H1 (cell line): ENCODE measurements at regions not wholly inside any gene's neighbourhood (a gene's known extent, or its start where the extent isn't known, plus 50 kb on each side); places are given as distances from the start of the nearest gene placed in this dataset.

Source experiments
- CTCF ChIA-PET: fragments of 300-600 bp; sonication (Branson Sonifier 250); formaldehyde crosslinking; loops from one replicate; lab custom pipeline; 2021; ENCODE audit not compliant: partially characterized antibody; lab: Charles Lee
- POLR2A ChIA-PET: fragments of 300-600 bp; sonication (Branson Sonifier 250); formaldehyde crosslinking; loops from one replicate; lab custom pipeline; 2021; ENCODE audit warnings: inconsistent platforms; ENCODE audit not compliant: partially characterized antibody; lab: Charles Lee
- DNase-seq, 2 experiments: peaks; one replicate each; pipeline versions ENCODE4 v3.0.0 to v3.0.0-alpha.2; 2010 to 2022; ENCODE audit warnings: low spot score in 2 of 2, low read depth in 1 of 2, mixed read lengths in 1 of 2
- FAIRE-seq: peaks from 2 replicates; lab custom pipeline; 2011; peaks lifted over from hg19 to GRCh38; lab: Jason Lieb, UNC
- H2AFZ ChIP-seq: 2 replicates; pipeline ENCODE4 v1.8.1; 2012; ENCODE audit warnings: low read length, inconsistent platforms
- H2AK5ac ChIP-seq: 2 replicates; pipeline ENCODE4 v1.6.1; 2013; ENCODE audit warnings: low read depth, low read length
- H2BK120ac ChIP-seq: replicated peaks from 2 replicates; pipeline ENCODE3; 2013; ENCODE audit warnings: low read depth, low read length, inconsistent platforms
- H2BK12ac ChIP-seq: 2 replicates; pipeline ENCODE4 v1.6.1; 2013; ENCODE audit warnings: low read depth, low read length
- H2BK15ac ChIP-seq: 2 replicates; pipeline ENCODE4 v1.6.1; 2013; ENCODE audit warnings: low read length
- H2BK20ac ChIP-seq: 2 replicates; pipeline ENCODE4 v1.6.1; 2013; ENCODE audit warnings: low read length
- H2BK5ac ChIP-seq: 2 replicates; pipeline ENCODE4 v1.6.1; 2013; ENCODE audit warnings: low read depth, low read length
- H3K14ac ChIP-seq: 2 replicates; pipeline ENCODE4 v1.6.1; 2013; ENCODE audit warnings: inconsistent platforms; ENCODE audit not compliant: insufficient read length
- H3K18ac ChIP-seq: 2 replicates; pipeline ENCODE4 v1.6.1; 2013; ENCODE audit warnings: low read length; ENCODE audit errors: extremely low read depth
- H3K23ac ChIP-seq: 2 replicates; pipeline ENCODE4 v1.6.1; 2013; ENCODE audit warnings: inconsistent platforms; ENCODE audit not compliant: insufficient read length
- H3K23me2 ChIP-seq: 2 replicates; pipeline ENCODE4 v1.6.1; 2013; ENCODE audit warnings: low read depth, low read length
- H3K27ac ChIP-seq: 2 replicates; pipeline ENCODE4 v1.6.1; 2011; ENCODE audit warnings: low read depth, low read length, inconsistent platforms
- H3K27me3 ChIP-seq, 4 experiments: replicated peaks in 1 of 4; 1 replicate in 1 of 4; 2 replicates in 3 of 4; pipeline versions ENCODE4 v1.6.1 to v1.8.1; 2011 to 2013; ENCODE audit warnings: low read length in 3 of 4, mild to moderate bottlenecking in 3 of 4, inconsistent platforms in 2 of 4, mixed read lengths in 2 of 4, moderate library complexity in 1 of 4; ENCODE audit not compliant: control insufficient read depth in 3 of 4, insufficient read depth in 3 of 4; ENCODE audit errors: extremely low read depth in 1 of 4
- H3K36me3 ChIP-seq, 4 experiments: 2 replicates each; pipeline versions ENCODE4 v1.6.1 to v1.8.1; 2011 to 2013; ENCODE audit warnings: mild to moderate bottlenecking in 4 of 4, low read length in 3 of 4, moderate library complexity in 2 of 4, control low read depth in 1 of 4, inconsistent platforms in 1 of 4; ENCODE audit not compliant: insufficient read depth in 4 of 4, control insufficient read depth in 2 of 4
- H3K4ac ChIP-seq: replicated peaks from 2 replicates; pipeline ENCODE3; 2013; ENCODE audit warnings: low read length, low read depth, mixed read lengths, inconsistent platforms; ENCODE audit not compliant: insufficient read length
- H3K4me1 ChIP-seq, 4 experiments: replicated peaks in 1 of 4; 1 replicate in 1 of 4; 2 replicates in 3 of 4; pipeline versions ENCODE4 v1.6.1 to v1.8.1; 2011 to 2013; ENCODE audit warnings: low read length in 3 of 4, inconsistent platforms in 2 of 4, mixed read lengths in 1 of 4; ENCODE audit not compliant: insufficient read depth in 4 of 4, control insufficient read depth in 3 of 4
- H3K4me2 ChIP-seq, 2 experiments: 2 replicates each; pipeline versions ENCODE4 v1.6.1 to v1.8.1; 2011 to 2013; ENCODE audit warnings: low read depth in 2 of 2, low read length in 2 of 2, control low read depth in 1 of 2, inconsistent platforms in 1 of 2, mild to moderate bottlenecking in 1 of 2; ENCODE audit not compliant: insufficient read depth in 1 of 2
- H3K4me3 ChIP-seq, 4 experiments: fragments of 200-600, 300-600 bp in 1 of 4; sonication (generic), shearing (Covaris generic), sonication (Bioruptor Twin) in 1 of 4; 2 replicates each; pipeline versions ENCODE4 v1.5.1 to v1.8.1; 2011 to 2016; ENCODE audit warnings: low read length in 4 of 4, low read depth in 3 of 4, control low read depth in 2 of 4, inconsistent platforms in 2 of 4, mild to moderate bottlenecking in 2 of 4, mixed read lengths in 1 of 4, moderate library complexity in 1 of 4; ENCODE audit not compliant: insufficient read depth in 2 of 4; ENCODE audit errors: extremely low read depth in 1 of 4
- H3K56ac ChIP-seq: replicated peaks from 2 replicates; pipeline ENCODE3; 2013; ENCODE audit warnings: low read depth, mild to moderate bottlenecking, mixed read lengths, low read length, inconsistent platforms; ENCODE audit not compliant: insufficient read length
- H3K79me1 ChIP-seq: 2 replicates; pipeline ENCODE4 v1.6.1; 2013; ENCODE audit warnings: low read depth, low read length, control low read depth
- H3K79me2 ChIP-seq, 2 experiments: 2 replicates each; pipeline versions ENCODE4 v1.6.1 to v1.8.1; 2012 to 2013; ENCODE audit warnings: low read length in 2 of 2, mild to moderate bottlenecking in 2 of 2, inconsistent platforms in 1 of 2; ENCODE audit not compliant: insufficient read depth in 2 of 2, control insufficient read depth in 1 of 2
- H3K9ac ChIP-seq, 4 experiments: replicated peaks in 1 of 4; 1 replicate in 1 of 4; 2 replicates in 3 of 4; pipeline versions ENCODE4 v1.6.1 to v1.8.1; 2011 to 2013; ENCODE audit warnings: low read depth in 3 of 4, low read length in 3 of 4, control low read depth in 2 of 4, mild to moderate bottlenecking in 2 of 4, moderate library complexity in 2 of 4, inconsistent platforms in 1 of 4; ENCODE audit errors: extremely low read depth in 1 of 4
- H3K9me3 ChIP-seq, 2 experiments: 2 replicates each; pipeline versions ENCODE4 v1.6.1 to v1.8.1; 2012 to 2013; ENCODE audit warnings: mild to moderate bottlenecking in 2 of 2, moderate library complexity in 2 of 2, control low read depth in 1 of 2, inconsistent platforms in 1 of 2, low read depth in 1 of 2, low read length in 1 of 2, mixed read lengths in 1 of 2; ENCODE audit not compliant: insufficient read depth in 2 of 2
- H4K20me1 ChIP-seq, 2 experiments: replicated peaks in 1 of 2; 2 replicates each; pipeline versions ENCODE3 to v1.8.1; 2011 to 2013; ENCODE audit warnings: inconsistent platforms in 2 of 2, low read length in 2 of 2, mild to moderate bottlenecking in 1 of 2; ENCODE audit not compliant: insufficient read depth in 2 of 2, control insufficient read depth in 1 of 2
- H4K5ac ChIP-seq: 2 replicates; pipeline ENCODE4 v1.6.1; 2013; ENCODE audit warnings: low read length, low read depth, mixed read lengths, inconsistent platforms; ENCODE audit not compliant: insufficient read length
- H4K8ac ChIP-seq: 2 replicates; pipeline ENCODE4 v1.8.0; 2013; ENCODE audit warnings: mild to moderate bottlenecking, moderate library complexity, low read length, inconsistent platforms; ENCODE audit not compliant: insufficient read depth; ENCODE audit errors: extremely low read depth
- H4K91ac ChIP-seq: replicated peaks from 2 replicates; pipeline ENCODE3; 2013; ENCODE audit warnings: low read length, mixed read lengths, inconsistent platforms; ENCODE audit not compliant: insufficient read length
- HDAC6 ChIP-seq: IDR thresholded peaks from one replicate; pipeline ENCODE4 v1.7.1; 2012; ENCODE audit warnings: low read depth, mild to moderate bottlenecking, inconsistent platforms, low read length, moderate library complexity
- JUND ChIP-seq: IDR thresholded peaks from 2 replicates; pipeline ENCODE4 v1.6.1; 2011; ENCODE audit warnings: mild to moderate bottlenecking, improper control_type of control experiment, low read length
- NANOG ChIP-seq: IDR thresholded peaks from 2 replicates; pipeline ENCODE4 v1.6.1; 2011; ENCODE audit warnings: low read length, low read depth, mild to moderate bottlenecking, inconsistent platforms; ENCODE audit not compliant: insufficient read depth, poor library complexity, severe bottlenecking
- POLR2A ChIP-seq, 2 experiments: IDR thresholded peaks; 1 replicate in 1 of 2; 2 replicates in 1 of 2; pipeline ENCODE4 v1.6.1; 2011; ENCODE audit warnings: low read depth in 2 of 2, low read length in 2 of 2, mild to moderate bottlenecking in 2 of 2; ENCODE audit errors: control extremely low read depth in 1 of 2
- POLR2AphosphoS5 ChIP-seq: IDR thresholded peaks from 2 replicates; pipeline ENCODE4 v1.6.1; 2011; ENCODE audit warnings: low read depth, low read length
- WGBS, 2 experiments: shearing (Covaris generic) in 1 of 2; methylation state at CpG; one replicate each; pipeline versions ENCODE4 v1.1.6 to v1.1.7; 2013 to 2015; ENCODE audit warnings: low lambda C conversion rate in 2 of 2, mixed read lengths in 2 of 2, inconsistent platforms in 1 of 2, low coverage in 1 of 2, missing lambda C conversion rate in 1 of 2; ENCODE audit not compliant: insufficient replicate concordance in 2 of 2, insufficient coverage in 1 of 2, insufficient read length in 1 of 2; ENCODE audit errors: extremely low coverage in 1 of 2, missing lambda C conversion rate in 1 of 2; 5-methylcytosine and 5-hydroxymethylcytosine counted together
- TF ChIP-seq, protein P1 (sequence below): IDR thresholded peaks from 2 replicates; pipeline ENCODE4 v1.6.1; 2011; ENCODE audit warnings: low read depth, mild to moderate bottlenecking, low read length; ENCODE audit not compliant: insufficient read depth
- TF ChIP-seq, protein P2 (sequence below): IDR thresholded peaks from 2 replicates; pipeline ENCODE4 v1.6.1; 2011; ENCODE audit warnings: low read length, improper control_type of control experiment

DNA sequence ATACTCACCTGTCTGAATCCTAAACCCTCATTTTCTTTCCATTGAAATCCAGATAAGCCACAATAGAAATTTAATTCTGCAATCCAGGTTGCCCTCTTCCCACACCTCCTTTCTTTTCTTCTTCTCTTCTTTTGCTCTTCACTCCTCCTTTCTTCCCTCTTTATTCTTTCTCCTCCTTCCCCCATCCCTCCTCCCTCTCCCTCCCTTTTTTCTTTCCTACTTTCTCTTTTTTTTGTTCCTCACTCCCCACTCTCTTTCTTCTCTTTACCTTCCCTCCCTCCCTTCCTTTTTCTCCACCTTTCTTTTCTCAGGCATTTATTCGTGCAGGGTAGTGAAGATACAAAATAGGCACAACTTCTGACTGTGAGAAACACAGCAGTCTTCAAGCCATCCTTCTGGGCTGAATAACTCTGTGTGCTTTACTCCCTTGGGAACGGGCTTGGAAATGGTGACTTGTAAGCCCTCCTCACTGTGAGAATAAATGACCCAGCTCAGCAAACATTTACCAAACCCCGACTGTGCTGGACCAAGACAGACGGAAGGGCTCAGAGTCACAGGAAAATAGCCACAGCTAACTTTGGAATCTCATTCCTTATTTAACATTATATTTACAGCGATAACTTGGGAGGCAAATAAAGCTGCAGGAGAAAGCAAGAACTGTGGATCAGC, 140.8 kb downstream of the HAPSTR1 start:
- Histone ChIP-seq H3K4me2 (no peak overlapping the region), H3K79me2 (no peaks in the 10 kb centered on the region), H3K14ac (no peak overlapping the region), H2BK120ac (no peak overlapping the region), H3K79me1 (no peaks in the 10 kb centered on the region), H2BK15ac (no peak overlapping the region), H3K27ac (no peak overlapping the region), H4K8ac (no peak overlapping the region), H3K23ac (no peak overlapping the region), H3K9ac (no peak overlapping the region), H3K23me2 (no peaks in the 10 kb centered on the region), H2AK5ac (no peak overlapping the region), H4K20me1 (no peaks in the 10 kb centered on the region), H2AFZ (no peak overlapping the region), H2BK5ac (no peak overlapping the region), H2BK12ac (no peak overlapping the region), H3K4me3 (peak overlapping the region in 1 of 4 experiments; percentile 10; a peak in 1 of 8 replicates), H4K5ac (no peak overlapping the region), H2BK20ac (no peak overlapping the region), H3K9me3 (no peaks in the 10 kb centered on the region), H3K4ac (no peak overlapping the region), H3K18ac (no peak overlapping the region), H3K27me3 (no peaks in the 10 kb centered on the region), H3K36me3 (no peaks in the 10 kb centered on the region), H4K91ac (no peak overlapping the region), H3K56ac (no peak overlapping the region), H3K4me1 (peaks cover 0 to 4% (median 2%) of the 10 kb centered on the region in 4 experiments; a peak in 2 of 7 replicates)
- ChIA-PET CTCF (interaction anchor here (1.2 kb wide), 1 partner anchor 24 kb away, joined by 3 read pairs; no protein-coding TSS in a partner anchor), POLR2A (interaction anchor here (0.7 kb wide), 1 partner anchor 38 kb away, joined by 3 read pairs; no protein-coding TSS in a partner anchor)
- FAIRE-seq (no peak), DNase-seq (no peak)
- TF ChIP-seq POLR2A (IDR thresholded peaks at IDR 0.05; ENCODE audit: control extremely low read depth in 1 of 2, low read depth in 2 of 2, low read length in 2 of 2), result no peak
- TF ChIP-seq, protein P1, sequence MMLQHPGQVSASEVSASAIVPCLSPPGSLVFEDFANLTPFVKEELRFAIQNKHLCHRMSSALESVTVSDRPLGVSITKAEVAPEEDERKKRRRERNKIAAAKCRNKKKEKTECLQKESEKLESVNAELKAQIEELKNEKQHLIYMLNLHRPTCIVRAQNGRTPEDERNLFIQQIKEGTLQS, result no peak
- no peak for TF ChIP-seq POLR2AphosphoS5
- TF ChIP-seq NANOG, result no peak
- TF ChIP-seq JUND, result no peak
- no peak for TF ChIP-seq HDAC6
- TF ChIP-seq, protein P2, sequence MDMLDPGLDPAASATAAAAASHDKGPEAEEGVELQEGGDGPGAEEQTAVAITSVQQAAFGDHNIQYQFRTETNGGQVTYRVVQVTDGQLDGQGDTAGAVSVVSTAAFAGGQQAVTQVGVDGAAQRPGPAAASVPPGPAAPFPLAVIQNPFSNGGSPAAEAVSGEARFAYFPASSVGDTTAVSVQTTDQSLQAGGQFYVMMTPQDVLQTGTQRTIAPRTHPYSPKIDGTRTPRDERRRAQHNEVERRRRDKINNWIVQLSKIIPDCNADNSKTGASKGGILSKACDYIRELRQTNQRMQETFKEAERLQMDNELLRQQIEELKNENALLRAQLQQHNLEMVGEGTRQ, result no peak
- 50% methylated on average over 5 of the region's 5 CpGs; no CpG with 5 or more reads in 1 of the 2 experiments for WGBS, 2 experiments
